Uterus (tissue), 2 donors: ENCODE measurements at regions not wholly inside any gene's neighbourhood (a gene's known extent, or its start where the extent isn't known, plus 50 kb on each side); places are given as distances from the start of the nearest gene placed in this dataset.

Source experiments
- CTCF ChIP-seq, 4 experiments: fragments of 200-600 bp in 2 of 4; fragments of 450-650 bp in 2 of 4; sonication (generic) in 2 of 4; IDR thresholded peaks; one replicate each; pipeline ENCODE4 v1.5.1; 2016 to 2019; ENCODE audit warnings: antibody characterized with exemption in 4 of 4, mild to moderate bottlenecking in 2 of 4, moderate library complexity in 1 of 4
- POLR2A ChIP-seq, 2 donors: fragments of 450-650 bp; IDR thresholded peaks; one replicate each; pipeline ENCODE4 v1.6.1; 2016; ENCODE audit warnings: antibody characterized with exemption in 2 of 2, mild to moderate bottlenecking in 1 of 2, moderate library complexity in 1 of 2

DNA sequence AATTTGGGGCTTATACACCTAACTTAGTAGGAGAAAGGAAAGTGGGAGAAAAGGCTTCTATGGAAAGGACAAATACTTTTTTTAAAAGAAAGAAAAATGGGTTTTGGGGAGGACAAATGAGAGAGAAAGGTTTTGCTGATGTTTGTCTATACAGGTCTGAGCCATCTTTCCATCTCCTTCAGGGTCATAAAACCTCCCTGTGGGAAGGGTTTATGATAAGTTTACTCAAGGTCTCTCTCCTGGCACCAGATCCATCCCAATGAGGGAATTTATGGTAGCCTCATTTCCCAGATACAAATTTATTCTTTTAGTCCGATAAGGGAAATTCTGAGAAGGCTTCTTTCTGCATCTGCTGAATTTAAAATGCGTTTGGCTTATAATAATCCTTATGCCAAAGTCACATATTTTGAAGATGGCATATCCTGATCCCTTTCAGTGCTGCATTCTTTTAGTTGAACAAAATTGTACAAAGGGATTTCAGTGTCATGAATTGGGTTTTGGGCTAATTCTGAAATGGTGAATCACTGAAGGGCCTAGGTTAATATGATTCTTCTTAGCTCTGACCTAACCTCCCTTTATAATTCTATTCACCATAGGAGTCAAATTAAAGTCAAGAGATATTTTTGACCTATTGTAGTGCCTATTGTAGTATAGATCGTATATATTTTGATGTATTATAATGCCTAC is 173.5 kb upstream of the DYRK2 start:
- TF ChIP-seq POLR2A (IDR thresholded peaks at IDR 0.05): no peak
- no peak for TF ChIP-seq CTCF (IDR thresholded peaks at IDR 0.05)
